ENCODE measurements at regions not wholly inside any gene's neighbourhood (a gene's known extent, or its start where the extent isn't known, plus 50 kb on each side); places are given as distances from the start of the nearest gene placed in this dataset.
A peak's percentile ranks its signal among the peaks of the same experiment; 100 is the strongest.

GRCh38 chr3:44058022-44058867 is 183.4 kb upstream of the TOPAZ1 start:
- DNase-seq: peak; percentile 47

DNA sequence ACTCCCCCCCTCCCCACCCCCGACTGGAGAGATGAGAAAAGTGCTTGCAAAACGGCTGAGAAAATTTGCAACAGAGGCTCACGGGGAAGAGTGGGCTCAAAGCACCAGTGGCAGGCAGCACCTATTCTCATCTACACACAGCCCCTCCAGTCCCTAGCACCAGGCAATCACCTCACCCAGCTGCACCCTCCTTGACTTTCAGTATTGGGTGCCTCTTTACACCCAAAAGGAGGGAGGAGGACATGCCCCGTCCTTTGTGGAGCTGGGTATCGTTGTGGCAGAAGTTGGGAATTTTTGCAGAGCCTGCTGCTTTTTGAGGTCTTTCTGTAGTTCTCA is 182.8 kb upstream of the TOPAZ1 start:
- no peak for DNase-seq

DNA sequence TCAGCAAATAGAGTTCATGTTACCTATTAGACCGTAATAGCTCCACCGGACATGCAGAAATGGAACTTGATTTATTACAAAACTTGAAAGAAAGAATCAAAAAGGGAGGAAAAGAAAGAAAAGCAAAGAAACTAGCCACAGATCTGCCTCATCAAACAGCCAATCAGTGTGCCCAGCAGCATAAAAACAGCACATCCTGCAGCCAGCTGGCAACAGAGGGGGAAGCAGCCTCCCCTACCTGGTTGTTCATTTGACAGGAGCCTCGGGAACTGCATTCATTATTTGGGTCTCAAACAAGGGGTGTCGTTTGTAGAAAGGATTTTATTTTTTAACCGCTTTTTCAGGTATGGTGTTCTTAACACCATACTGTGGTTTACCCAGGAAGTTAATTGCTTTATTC is 181.5 kb upstream of the TOPAZ1 start:
- DNase-seq: no peak

DNA sequence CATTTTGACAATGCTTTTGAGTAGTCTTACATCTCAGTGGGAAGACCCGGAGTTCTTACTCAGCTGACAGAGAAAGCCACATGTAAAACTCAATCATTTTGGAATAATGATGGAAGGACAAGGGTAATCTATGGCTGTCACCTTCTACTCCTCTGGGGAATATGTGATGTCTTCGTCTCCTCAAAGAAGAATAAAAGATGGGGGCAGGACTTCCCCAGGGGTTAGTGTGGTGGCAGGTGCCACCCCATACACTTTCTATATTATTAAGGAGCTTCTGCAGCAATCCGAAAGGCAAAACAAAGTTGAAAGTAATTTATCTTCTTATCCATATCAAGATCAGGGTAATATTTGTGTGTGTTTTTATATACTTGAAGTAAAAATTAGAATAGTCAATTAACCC is 180.4 kb upstream of the TOPAZ1 start:
- no peak for DNase-seq

GRCh38 chr3:44061961-44062360 is 179.7 kb upstream of the TOPAZ1 start:
- DNase-seq: no peak

GRCh38 chr3:44065311-44066094 is 176.2 kb upstream of the TOPAZ1 start:
- DNase-seq: peak; percentile 39

DNA sequence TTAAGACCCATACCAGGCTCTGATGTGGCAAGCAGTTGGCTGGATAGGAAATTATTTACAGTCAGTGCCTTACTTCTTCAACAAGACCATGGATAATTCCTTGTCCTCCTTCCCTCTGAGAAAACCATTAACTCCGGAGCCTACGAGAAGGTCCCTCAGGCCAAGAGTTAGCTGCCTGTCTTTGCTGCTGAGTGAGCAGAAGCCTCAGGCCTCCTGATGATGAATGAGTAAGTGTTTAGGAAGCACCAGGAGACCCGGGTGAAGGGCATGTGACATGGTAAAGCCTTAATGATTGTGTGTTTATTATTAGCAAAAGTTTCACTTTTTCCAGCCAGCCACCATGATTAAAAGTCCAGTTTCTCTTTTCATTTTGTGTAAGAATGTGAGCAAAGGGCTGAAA is 174.9 kb upstream of the TOPAZ1 start:
- peak; percentile 21 for DNase-seq

DNA sequence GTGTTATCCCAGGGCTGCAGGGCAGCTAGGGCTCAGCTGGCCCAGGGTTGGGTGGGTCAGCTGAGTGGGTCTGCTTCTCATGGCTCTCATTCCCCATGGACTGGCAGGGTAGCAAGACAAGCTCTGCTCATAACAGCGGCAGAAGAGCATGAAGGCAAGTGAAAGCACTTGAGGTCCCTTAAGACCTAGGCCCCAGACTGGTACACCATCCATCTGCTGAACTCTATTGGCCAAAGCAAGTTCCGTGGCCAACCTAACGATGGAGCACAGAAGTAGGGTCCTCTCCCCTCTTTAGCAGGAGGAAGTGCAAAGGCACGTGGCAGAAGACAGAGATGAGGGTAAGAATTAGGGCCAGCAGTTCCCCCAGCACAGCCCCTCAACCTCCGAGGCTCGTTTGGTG is 174.3 kb upstream of the TOPAZ1 start:
- no peak for DNase-seq

DNA sequence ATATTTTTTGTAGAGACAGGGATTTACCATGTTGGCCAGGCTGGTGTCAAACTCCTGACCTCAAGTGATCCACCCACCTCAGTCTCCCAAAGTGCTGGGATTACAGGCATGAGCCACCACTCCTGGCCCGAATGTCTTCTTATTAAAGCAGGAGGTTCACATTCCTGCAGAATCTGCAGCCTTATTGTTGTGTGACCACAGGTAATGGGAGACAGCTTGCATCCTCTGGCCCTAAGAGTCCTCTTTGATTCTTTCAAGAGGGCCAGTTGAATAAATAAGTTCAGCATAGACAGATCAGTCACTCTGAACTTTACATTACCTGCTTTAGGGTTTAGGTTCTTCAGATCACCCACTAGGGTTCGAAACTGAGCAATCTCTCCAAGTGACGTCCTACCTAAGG is 172.9 kb upstream of the TOPAZ1 start:
- DNase-seq: no peak

DNA sequence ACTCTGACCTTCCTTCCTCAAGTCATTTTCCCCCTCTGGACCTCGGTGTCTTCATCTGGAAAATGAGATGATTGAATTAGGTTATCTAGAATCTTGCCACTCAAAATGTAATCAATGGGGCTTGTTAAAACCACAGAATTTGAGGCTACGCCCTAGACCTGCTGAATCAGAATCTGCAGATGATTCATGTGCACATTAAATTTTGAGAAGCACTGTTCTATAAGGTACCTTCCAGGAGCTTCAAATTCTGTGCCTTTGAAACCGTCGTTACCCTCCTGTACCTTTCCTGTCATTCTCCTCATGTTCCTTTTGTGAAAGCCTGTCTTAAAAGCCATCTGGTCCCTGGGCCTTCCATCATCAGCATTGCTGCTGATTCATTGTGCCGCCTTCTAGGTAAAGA is 172.4 kb upstream of the TOPAZ1 start:
- DNase-seq: no peak

- no peak for DNase-seq
Measured at GRCh38 chr3:44070841-44071546, 170.7 kb upstream of the TOPAZ1 start.

DNA sequence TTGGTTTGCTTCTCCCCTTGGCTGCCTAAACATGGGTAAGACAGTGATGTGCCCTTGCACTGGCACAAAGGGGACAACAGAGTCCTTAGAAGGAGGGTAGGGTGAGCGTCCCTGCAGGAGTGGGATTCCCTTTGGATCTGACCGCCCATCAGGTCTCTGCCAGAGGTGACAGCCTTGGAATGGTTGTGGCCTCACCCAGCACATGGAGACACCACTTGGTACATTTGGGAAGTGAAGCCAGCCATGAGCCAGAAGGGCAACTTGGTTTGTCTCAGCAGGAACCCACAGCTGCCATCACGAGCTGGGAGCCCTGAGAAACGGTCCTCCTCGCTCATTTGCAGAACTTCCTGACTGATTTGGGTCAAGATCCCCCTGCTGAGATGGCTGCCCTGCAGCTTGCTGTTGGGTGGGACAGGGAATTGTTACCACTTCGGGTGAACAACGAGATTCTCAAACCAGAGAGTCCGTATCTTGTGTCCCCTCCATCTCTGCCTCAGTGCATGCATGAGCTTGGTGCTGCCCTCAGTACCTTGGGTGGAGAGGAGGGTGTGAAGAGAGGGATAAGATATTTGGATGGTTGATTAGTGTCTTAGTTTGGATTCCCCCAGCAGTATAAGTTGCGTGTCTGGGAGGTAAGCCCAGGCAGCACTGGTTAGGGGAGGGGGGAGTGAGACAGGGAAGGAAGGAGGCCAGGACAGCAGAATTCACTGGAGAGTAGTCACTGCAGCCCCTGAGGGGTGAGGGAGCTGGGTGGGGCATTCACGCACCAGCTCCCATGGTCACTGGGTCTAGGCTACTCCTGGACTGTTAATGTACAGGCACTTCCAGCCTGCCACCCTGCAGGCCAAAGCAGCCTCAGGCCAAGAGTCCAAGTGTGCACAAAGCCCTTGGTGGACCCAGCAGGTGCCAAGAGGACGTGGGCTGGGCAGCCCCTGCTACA is 168.8 kb upstream of the TOPAZ1 start:
- no peak for DNase-seq

DNA sequence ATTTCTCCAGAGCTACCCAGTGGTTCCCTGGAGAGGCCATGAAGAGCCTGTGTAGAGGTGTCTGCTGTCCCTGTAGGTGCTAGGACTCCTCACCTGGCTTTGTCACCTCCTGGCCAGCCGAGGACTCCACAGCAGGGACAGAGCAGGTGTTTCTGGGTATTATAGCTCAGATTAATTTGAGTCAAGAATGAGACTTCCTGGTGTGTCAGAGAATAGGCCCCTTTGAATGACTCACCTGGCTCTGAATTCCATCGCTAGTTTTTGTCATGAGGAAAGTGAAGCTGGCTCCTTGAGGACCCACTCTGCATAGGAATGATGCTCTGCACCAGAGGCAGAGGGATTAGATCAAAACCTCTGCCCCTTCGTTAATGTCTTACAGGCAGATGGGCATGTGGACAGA is 167.5 kb upstream of the TOPAZ1 start:
- no peak for DNase-seq

GRCh38 chr3:44076221-44076829 is 165.4 kb upstream of the TOPAZ1 start:
- no peak for DNase-seq

DNA sequence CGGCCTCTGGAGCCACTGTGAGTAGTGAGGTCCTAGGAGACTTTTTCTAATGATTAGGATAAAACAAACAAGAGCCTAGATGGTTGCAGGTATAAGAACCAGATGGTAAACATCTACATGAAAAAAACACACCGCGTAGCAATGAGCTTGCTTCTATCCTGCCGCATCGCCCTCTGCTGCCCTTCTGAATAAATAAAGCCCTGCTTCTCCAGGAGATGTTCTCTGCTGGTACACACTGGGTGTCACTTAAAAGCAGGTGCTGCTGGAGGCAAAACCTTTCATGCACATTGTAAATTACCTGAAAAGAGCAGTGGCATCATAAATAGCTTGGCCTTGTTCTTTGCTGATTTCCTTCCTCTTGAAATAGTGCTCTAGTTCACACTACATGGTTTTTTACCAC is 164.4 kb upstream of the TOPAZ1 start:
- no peak for DNase-seq

- DNase-seq: no peak
Measured at GRCh38 chr3:44078863-44079262, 162.8 kb upstream of the TOPAZ1 start.

DNA sequence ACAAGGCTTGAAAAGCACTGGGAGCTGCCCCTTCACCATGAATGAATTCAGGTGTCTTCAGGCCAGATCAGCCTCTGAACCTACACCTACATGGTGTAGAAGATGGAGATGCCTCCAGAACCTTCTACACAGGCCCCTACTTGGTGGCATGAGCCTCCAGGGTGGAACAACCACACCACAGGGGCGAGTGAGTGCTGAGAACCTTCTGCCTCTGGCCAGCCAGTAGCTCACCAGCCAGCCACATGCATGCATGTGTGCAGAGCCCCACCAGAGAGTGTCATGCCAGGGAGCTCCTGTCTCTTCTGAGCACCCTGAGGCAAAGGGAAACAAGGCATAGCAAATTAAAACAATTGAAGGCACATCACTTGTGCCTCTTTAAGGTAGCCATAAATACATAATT is 161.8 kb upstream of the TOPAZ1 start:
- DNase-seq: no peak

GRCh38 chr3:44080474-44081072 is 161.1 kb upstream of the TOPAZ1 start:
- no peak for DNase-seq

GRCh38 chr3:44090036-44090435 is 151.7 kb upstream of the TOPAZ1 start:
- DNase-seq: no peak

GRCh38 chr3:44092497-44092896 is 149.2 kb upstream of the TOPAZ1 start:
- no peak for DNase-seq

DNA sequence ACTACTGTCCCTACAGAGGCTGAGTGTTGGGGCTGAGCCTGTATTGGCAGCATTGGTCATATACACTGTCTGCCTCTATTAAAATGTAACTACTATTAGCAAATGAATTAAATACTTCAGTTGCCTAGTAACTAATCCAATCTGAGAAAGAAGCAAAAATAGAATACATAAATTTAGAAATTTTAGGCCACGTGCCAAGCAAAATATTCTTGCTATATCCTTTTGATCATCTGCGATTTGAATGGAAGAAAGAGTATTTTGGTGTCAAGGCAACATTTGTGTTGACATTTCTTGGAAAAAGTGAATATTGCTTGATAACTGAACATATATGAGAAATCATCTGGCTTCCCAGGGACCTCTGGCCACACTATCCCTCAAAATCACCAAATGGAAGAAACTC is 148.2 kb upstream of the TOPAZ1 start:
- DNase-seq: no peak

Measured in fibroblast of skin of scalp (primary cell).